CD14-positive monocyte (primary cell): ENCODE measurements at regions not wholly inside any gene's neighbourhood (a gene's known extent, or its start where the extent isn't known, plus 50 kb on each side); places are given as distances from the start of the nearest gene placed in this dataset.

Experiments
- DNase-seq, 3 donors: peaks; one replicate each; pipeline ENCODE4 v3.0.0-alpha.2; 2011 to 2022
- H2AFZ ChIP-seq: 2 replicates; pipeline ENCODE4 v1.6.0; 2012; ENCODE audit warnings: mild to moderate bottlenecking, low read depth, low read length, inconsistent platforms; ENCODE audit not compliant: insufficient read depth, poor library complexity, severe bottlenecking
- H3K27ac ChIP-seq, 2 donors: 1 replicate in 1 of 2; 2 replicates in 1 of 2; pipeline ENCODE4 v1.5.1; 2012 to 2013; ENCODE audit warnings: low read length in 2 of 2, control low read depth in 1 of 2, inconsistent platforms in 1 of 2, low read depth in 1 of 2, mild to moderate bottlenecking in 1 of 2
- H3K27me3 ChIP-seq, 2 donors: one replicate each; pipeline versions ENCODE4 v1.6.0 to v1.6.1; 2011 to 2013; ENCODE audit warnings: low read length in 2 of 2; ENCODE audit not compliant: control insufficient read depth in 2 of 2, insufficient read depth in 2 of 2
- H3K36me3 ChIP-seq, 2 donors: replicated peaks in 1 of 2; 1 replicate in 1 of 2; 2 replicates in 1 of 2; pipeline versions ENCODE4 v1.5.1 to v1.6.1; 2012 to 2013; ENCODE audit warnings: low read length in 2 of 2, control low read depth in 1 of 2, inconsistent platforms in 1 of 2, mild to moderate bottlenecking in 1 of 2; ENCODE audit not compliant: insufficient read depth in 2 of 2, control insufficient read depth in 1 of 2
- H3K4me1 ChIP-seq, 2 donors: 1 replicate in 1 of 2; 2 replicates in 1 of 2; pipeline versions ENCODE4 v1.5.1 to v1.6.1; 2012 to 2013; ENCODE audit warnings: low read length in 2 of 2, control low read depth in 1 of 2, inconsistent platforms in 1 of 2, mild to moderate bottlenecking in 1 of 2, moderate library complexity in 1 of 2; ENCODE audit not compliant: insufficient read depth in 2 of 2, control insufficient read depth in 1 of 2
- H3K4me2 ChIP-seq: replicated peaks from 2 replicates; pipeline ENCODE3; 2012; ENCODE audit warnings: low read length, moderate library complexity, mild to moderate bottlenecking; ENCODE audit not compliant: poor library complexity, severe bottlenecking; ENCODE audit errors: extremely low read depth
- H3K4me3 ChIP-seq, 3 experiments: fragments of 200-600 bp in 1 of 3; sonication (generic) in 1 of 3; replicated peaks in 1 of 3; 1 replicate in 2 of 3; 2 replicates in 1 of 3; pipeline ENCODE4 v1.5.1; 2011 to 2013; ENCODE audit warnings: low read length in 3 of 3, mild to moderate bottlenecking in 3 of 3, control low read depth in 2 of 3, low read depth in 2 of 3, inconsistent platforms in 1 of 3, moderate library complexity in 1 of 3
- H3K79me2 ChIP-seq: 2 replicates; pipeline ENCODE4 v1.6.0; 2012; ENCODE audit warnings: mild to moderate bottlenecking, control low read depth, inconsistent platforms, low read length, moderate library complexity; ENCODE audit not compliant: insufficient read depth
- H3K9ac ChIP-seq: 2 replicates; pipeline ENCODE4 v1.6.0; 2017; ENCODE audit warnings: low read length, mild to moderate bottlenecking; ENCODE audit not compliant: insufficient read depth, poor library complexity, severe bottlenecking
- H3K9me3 ChIP-seq, 2 donors: replicated peaks in 1 of 2; 1 replicate in 1 of 2; 2 replicates in 1 of 2; pipeline versions ENCODE4 v1.5.1 to v1.6.1; 2012 to 2013; ENCODE audit warnings: low read length in 2 of 2, control low read depth in 1 of 2; ENCODE audit not compliant: control insufficient read depth in 1 of 2, insufficient read depth in 1 of 2
- H4K20me1 ChIP-seq: 2 replicates; pipeline ENCODE4 v1.6.0; 2012; ENCODE audit warnings: mild to moderate bottlenecking, low read length, control low read depth, moderate library complexity; ENCODE audit not compliant: insufficient read depth
- H3K27ac Mint-ChIP-seq, 7 donors: one replicate each; pipeline ENCODE4 v1.8.0; 2020; ENCODE audit warnings: mild to moderate bottlenecking in 7 of 7, mixed read lengths in 7 of 7, moderate library complexity in 6 of 7, inconsistent platforms in 2 of 7
- H3K27me3 Mint-ChIP-seq, 3 donors: one replicate each; pipeline ENCODE4 v1.8.0; 2021 to 2022; ENCODE audit warnings: low read depth in 3 of 3, mild to moderate bottlenecking in 3 of 3, mixed read lengths in 3 of 3, moderate library complexity in 3 of 3, inconsistent platforms in 1 of 3
- H3K36me3 Mint-ChIP-seq, 2 donors: one replicate each; pipeline ENCODE4 v1.8.0; 2020; ENCODE audit warnings: mixed read lengths in 2 of 2, inconsistent platforms in 1 of 2, mild to moderate bottlenecking in 1 of 2
- H3K4me1 Mint-ChIP-seq: one replicate; pipeline ENCODE4 v1.8.0; 2020; ENCODE audit warnings: mild to moderate bottlenecking, mixed read lengths
- H3K4me3 Mint-ChIP-seq, 2 donors: one replicate each; pipeline ENCODE4 v1.8.0; 2020; ENCODE audit warnings: mild to moderate bottlenecking in 2 of 2, mixed read lengths in 2 of 2, moderate library complexity in 1 of 2
- H3K9me3 Mint-ChIP-seq, 7 donors: one replicate each; pipeline ENCODE4 v1.8.0; 2020 to 2022; ENCODE audit warnings: mixed read lengths in 7 of 7, mild to moderate bottlenecking in 6 of 7, moderate library complexity in 6 of 7, inconsistent platforms in 2 of 7
- WGBS: methylation state at CpG from one replicate; pipeline ENCODE4 v1.1.5; 2013; ENCODE audit warnings: missing lambda C conversion rate; ENCODE audit not compliant: insufficient coverage; 5-methylcytosine and 5-hydroxymethylcytosine counted together
- intact Hi-C, 2 donors: fragments of 100-400 bp; cut with micrococcal nuclease; formaldehyde crosslinking; loops; one replicate each; pipeline versions ENCODE4 v1.15.0 to v1.15.1; 2023
- TF ChIP-seq, protein P1 (sequence below): fragments of 200-600 bp; IDR thresholded peaks from one replicate; pipeline ENCODE4 v1.8.0; 2022; ENCODE audit warnings: antibody characterized with exemption, mild to moderate bottlenecking

DNA sequence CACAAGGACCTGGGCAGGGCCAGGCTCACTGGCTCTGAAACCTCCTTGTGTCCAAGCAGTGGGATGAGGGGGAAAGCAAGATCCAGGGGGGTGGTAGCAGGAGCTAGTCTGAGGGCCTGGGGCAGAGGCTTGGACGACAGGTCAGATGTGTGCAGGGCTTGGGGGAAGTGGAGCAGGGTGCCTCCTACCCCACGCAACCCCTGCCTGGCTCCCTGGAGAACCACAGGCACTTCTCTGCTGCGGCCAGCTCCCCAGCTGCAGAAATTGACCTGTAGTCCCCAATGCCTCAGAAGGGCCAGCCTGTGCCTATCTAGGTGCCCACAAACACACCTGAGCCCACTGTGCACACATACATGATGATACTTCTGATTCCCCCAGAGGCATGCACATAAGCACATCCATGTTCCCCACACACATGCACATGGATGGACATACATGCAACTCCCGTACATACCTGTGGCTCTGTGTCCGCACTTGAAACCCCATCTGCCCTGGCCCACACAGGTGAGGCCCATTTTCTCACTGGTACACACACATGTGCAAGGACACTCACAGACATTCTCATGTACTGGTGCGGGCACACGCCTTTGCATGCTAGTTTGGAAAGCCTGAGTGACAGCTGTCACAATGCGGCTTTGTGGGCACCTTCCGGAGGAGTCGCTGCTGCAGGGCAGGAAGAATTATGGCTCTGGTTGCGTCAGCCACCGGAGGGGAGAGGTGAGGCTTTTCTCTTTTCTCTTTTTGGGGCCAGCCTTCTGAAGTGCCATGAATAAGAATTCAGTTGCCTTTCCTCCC, 247.2 kb upstream of the CSF3R start:
- Mint-ChIP-seq H3K36me3 (no peaks in the 10 kb centered on the region), H3K27ac (peak overlapping the region in 1 of 7 donors; percentile 47), H3K4me1 (no peaks in the 10 kb centered on the region), H3K27me3 (peaks cover 18 to 30% (median 18%) of the 10 kb centered on the region in 3 donors), H3K4me3 (peak overlapping the region in 1 of 2 donors; percentile 46), H3K9me3 (peaks cover 0 to 2% (median 0%) of the 10 kb centered on the region in 7 donors)
- H3K4me3 ChIP-seq = no peak overlapping the region
- intact Hi-C loops = no loop called here
- H3K27me3 ChIP-seq = peaks cover 0 to 6% of the 10 kb centered on the region in 2 donors
- no peak overlapping the region for H3K27ac ChIP-seq
- no peak for DNase-seq
- H4K20me1 ChIP-seq = no peaks in the 10 kb centered on the region
- H2AFZ ChIP-seq = no peak overlapping the region
- TF ChIP-seq, protein P1, sequence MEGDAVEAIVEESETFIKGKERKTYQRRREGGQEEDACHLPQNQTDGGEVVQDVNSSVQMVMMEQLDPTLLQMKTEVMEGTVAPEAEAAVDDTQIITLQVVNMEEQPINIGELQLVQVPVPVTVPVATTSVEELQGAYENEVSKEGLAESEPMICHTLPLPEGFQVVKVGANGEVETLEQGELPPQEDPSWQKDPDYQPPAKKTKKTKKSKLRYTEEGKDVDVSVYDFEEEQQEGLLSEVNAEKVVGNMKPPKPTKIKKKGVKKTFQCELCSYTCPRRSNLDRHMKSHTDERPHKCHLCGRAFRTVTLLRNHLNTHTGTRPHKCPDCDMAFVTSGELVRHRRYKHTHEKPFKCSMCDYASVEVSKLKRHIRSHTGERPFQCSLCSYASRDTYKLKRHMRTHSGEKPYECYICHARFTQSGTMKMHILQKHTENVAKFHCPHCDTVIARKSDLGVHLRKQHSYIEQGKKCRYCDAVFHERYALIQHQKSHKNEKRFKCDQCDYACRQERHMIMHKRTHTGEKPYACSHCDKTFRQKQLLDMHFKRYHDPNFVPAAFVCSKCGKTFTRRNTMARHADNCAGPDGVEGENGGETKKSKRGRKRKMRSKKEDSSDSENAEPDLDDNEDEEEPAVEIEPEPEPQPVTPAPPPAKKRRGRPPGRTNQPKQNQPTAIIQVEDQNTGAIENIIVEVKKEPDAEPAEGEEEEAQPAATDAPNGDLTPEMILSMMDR = no peak
- H3K9me3 ChIP-seq = no peaks in the 10 kb centered on the region
- WGBS = 53% methylated on average over 5 of the region's 12 CpGs
- H3K79me2 ChIP-seq = no peaks in the 10 kb centered on the region
- H3K36me3 ChIP-seq = no peaks in the 10 kb centered on the region
- H3K9ac ChIP-seq = no peak overlapping the region
- no peaks in the 10 kb centered on the region for H3K4me1 ChIP-seq
- no peak overlapping the region for H3K4me2 ChIP-seq

DNA sequence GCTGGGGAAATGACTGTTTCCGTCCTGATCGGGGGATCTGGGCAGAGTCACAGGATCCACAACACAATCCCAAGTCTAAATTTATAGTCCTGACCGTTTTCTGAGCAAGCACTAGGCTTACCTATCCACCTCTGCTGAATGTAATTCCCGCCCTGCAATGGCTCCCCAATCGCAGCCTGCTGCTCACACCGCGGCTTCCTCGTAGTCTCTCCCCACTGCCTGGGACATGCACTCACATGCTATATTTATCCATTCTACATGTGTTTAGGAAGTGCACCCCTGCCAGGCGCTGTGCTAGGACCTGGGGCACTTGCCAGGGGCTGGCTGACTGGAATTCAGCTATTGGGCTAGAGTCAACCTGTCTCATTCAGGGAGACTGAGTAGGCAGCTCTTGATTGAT, 246.6 kb upstream of the CSF3R start:
- Mint-ChIP-seq H3K27me3 (peaks cover 16 to 28% (median 17%) of the 10 kb centered on the region in 3 donors), H3K9me3 (peaks cover 0 to 2% (median 0%) of the 10 kb centered on the region in 7 donors), H3K36me3 (no peaks in the 10 kb centered on the region), H3K4me3 (peak overlapping the region in 1 of 2 donors; percentile 43), H3K27ac (no peak overlapping the region), H3K4me1 (no peaks in the 10 kb centered on the region)
- no peaks in the 10 kb centered on the region for H4K20me1 ChIP-seq
- H3K4me3 ChIP-seq = no peak overlapping the region
- no peak overlapping the region for H2AFZ ChIP-seq
- no peak overlapping the region for H3K4me2 ChIP-seq
- H3K4me1 ChIP-seq = no peaks in the 10 kb centered on the region
- WGBS = 41% methylated on average over 8 of the region's 9 CpGs
- H3K9me3 ChIP-seq = no peaks in the 10 kb centered on the region
- no peaks in the 10 kb centered on the region for H3K79me2 ChIP-seq
- TF ChIP-seq, protein P1 = no peak
- no peak overlapping the region for H3K27ac ChIP-seq
- H3K9ac ChIP-seq = no peak overlapping the region
- intact Hi-C loops = no loop called here
- no peaks in the 10 kb centered on the region for H3K36me3 ChIP-seq
- peaks cover 0 to 4% of the 10 kb centered on the region in 2 donors for H3K27me3 ChIP-seq
- DNase-seq = no peak
